ENCODE measurements at regions not wholly inside any gene's neighbourhood (a gene's known extent, or its start where the extent isn't known, plus 50 kb on each side); places are given as distances from the start of the nearest gene placed in this dataset.

GRCh38 chr10:7507887-7508726, 97.3 kb upstream of the SFMBT2 start:
- ATAC-seq = no peak

GRCh38 chr10:7506571-7506970, 95.7 kb upstream of the SFMBT2 start:
- no peak for ATAC-seq

GRCh38 chr10:7505196-7505595, 94.4 kb upstream of the SFMBT2 start:
- ATAC-seq = no peak

GRCh38 chr10:7503190-7503589, 92.4 kb upstream of the SFMBT2 start:
- no peak for ATAC-seq

- ATAC-seq = no peak
These were observed 90.3 kb upstream of the SFMBT2 start for GRCh38 chr10:7501157-7501556.

GRCh38 chr10:7498111-7498510, 87.3 kb upstream of the SFMBT2 start:
- no peak for ATAC-seq

GRCh38 chr10:7493996-7494395, 83.2 kb upstream of the SFMBT2 start:
- ATAC-seq = no peak

GRCh38 chr10:7492660-7493046, 81.8 kb upstream of the SFMBT2 start:
- peak; percentile 41 to 48 for ATAC-seq

- ATAC-seq = peak; percentile 32 to 33
These were observed 81.3 kb upstream of the SFMBT2 start for GRCh38 chr10:7491949-7492659.

GRCh38 chr10:7491230-7491629, 80.4 kb upstream of the SFMBT2 start:
- no peak for ATAC-seq

- ATAC-seq = no peak
These were observed 77.6 kb upstream of the SFMBT2 start for GRCh38 chr10:7488418-7488829.

- no peak for ATAC-seq
These were observed 76.7 kb upstream of the SFMBT2 start for GRCh38 chr10:7487528-7487927.

GRCh38 chr10:7486528-7486927, 75.7 kb upstream of the SFMBT2 start:
- ATAC-seq = no peak

GRCh38 chr10:7485799-7486198, 75.0 kb upstream of the SFMBT2 start:
- ATAC-seq = no peak

- ATAC-seq = no peak
These were observed 74.4 kb upstream of the SFMBT2 start for GRCh38 chr10:7485244-7485556.

- peak; percentile 55 to 73 for ATAC-seq
These were observed 73.8 kb upstream of the SFMBT2 start for GRCh38 chr10:7484456-7485243.

GRCh38 chr10:7483848-7484247, 73.0 kb upstream of the SFMBT2 start:
- no peak for ATAC-seq

- no peak for ATAC-seq
These were observed 72.2 kb upstream of the SFMBT2 start for GRCh38 chr10:7482992-7483391.

- no peak for ATAC-seq
These were observed 70.5 kb upstream of the SFMBT2 start for GRCh38 chr10:7481368-7481765.

GRCh38 chr10:7480742-7481367, 70.0 kb upstream of the SFMBT2 start:
- ATAC-seq = peak in 1 of 2 donors; percentile 37

GRCh38 chr10:7479861-7480598, 69.2 kb upstream of the SFMBT2 start:
- no peak for ATAC-seq

GRCh38 chr10:7478727-7479457, 68.1 kb upstream of the SFMBT2 start:
- ATAC-seq = peak; percentile 30 to 39
